ENCODE measurements at regions not wholly inside any gene's neighbourhood (a gene's known extent, or its start where the extent isn't known, plus 50 kb on each side); places are given as distances from the start of the nearest gene placed in this dataset.

- TF ChIP-seq POLR2A (IDR thresholded peaks at IDR 0.05; ENCODE audit: extremely low read depth, insufficient read length) (no peak), MAX (IDR thresholded peaks at IDR 0.05; ENCODE audit: low read depth, low read length) (no peak), MYC (IDR thresholded peaks at IDR 0.05; ENCODE audit: low read depth, low read length) (no peak), CTCF (IDR thresholded peaks at IDR 0.05; ENCODE audit: low read depth, low read length) (no peak)
Observed at GRCh38 chr12:107826276-107826675, 51.8 kb downstream of the ASCL4 start.

DNA sequence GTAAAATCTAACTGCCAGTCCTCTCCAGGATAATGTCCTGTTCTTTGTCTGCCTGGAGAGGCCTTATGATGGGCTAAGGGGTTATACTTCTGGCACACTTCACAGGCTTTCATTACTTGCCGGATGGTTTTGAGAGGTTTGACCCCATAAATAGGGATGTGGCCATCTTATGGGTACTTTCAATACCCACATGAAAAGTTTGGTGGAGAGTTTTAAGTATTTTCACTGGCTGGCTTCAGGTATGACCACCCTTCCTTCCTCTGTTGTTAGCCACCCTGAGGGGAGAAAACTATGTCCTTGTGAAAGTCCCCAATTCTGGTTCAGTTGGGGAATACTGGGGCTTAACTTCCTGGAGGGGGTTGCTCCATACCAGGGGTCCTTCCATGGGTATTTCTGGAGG lies 54.8 kb downstream of the ASCL4 start:
- no peak overlapping the region for H3K4me3 ChIP-seq (ENCODE audit: low read depth, low read length)
- TF ChIP-seq CTCF (IDR thresholded peaks at IDR 0.05; ENCODE audit: low read depth, low read length), result no peak
- DNase-seq (ENCODE audit: low read depth), result no peak

More at GRCh38 chr12:107826276-107826675, 51.8 kb downstream of the ASCL4 start:
- DNase-seq (ENCODE audit: low read depth), result no peak
- no peak overlapping the region for H3K4me3 ChIP-seq (ENCODE audit: low read depth, low read length)

- H3K4me3 ChIP-seq (ENCODE audit: low read depth, low read length), result no peak overlapping the region
- DNase-seq (ENCODE audit: low read depth), result no peak
- no peak for TF ChIP-seq MAX (IDR thresholded peaks at IDR 0.05; ENCODE audit: low read depth, low read length)
- no peak for TF ChIP-seq POLR2A (IDR thresholded peaks at IDR 0.05; ENCODE audit: extremely low read depth, insufficient read length)
- no peak for TF ChIP-seq MYC (IDR thresholded peaks at IDR 0.05; ENCODE audit: low read depth, low read length)
- TF ChIP-seq CTCF (IDR thresholded peaks at IDR 0.05; ENCODE audit: low read depth, low read length), result no peak
Observed at GRCh38 chr12:107832441-107832840, 57.9 kb downstream of the ASCL4 start.

- no peak for DNase-seq (ENCODE audit: low read depth)
- no peak for TF ChIP-seq MAX (IDR thresholded peaks at IDR 0.05; ENCODE audit: low read depth, low read length)
- TF ChIP-seq MYC (IDR thresholded peaks at IDR 0.05; ENCODE audit: low read depth, low read length), result no peak
- H3K4me3 ChIP-seq (ENCODE audit: low read depth, low read length), result no peak overlapping the region
Observed at GRCh38 chr12:107840186-107840585, 65.7 kb downstream of the ASCL4 start.

- DNase-seq (ENCODE audit: low read depth), result no peak
- no peak for TF ChIP-seq MAX (IDR thresholded peaks at IDR 0.05; ENCODE audit: low read depth, low read length)
- TF ChIP-seq POLR2A (IDR thresholded peaks at IDR 0.05; ENCODE audit: extremely low read depth, insufficient read length), result no peak
- TF ChIP-seq CTCF (IDR thresholded peaks at IDR 0.05; ENCODE audit: low read depth, low read length), result no peak
- no peak for TF ChIP-seq MYC (IDR thresholded peaks at IDR 0.05; ENCODE audit: low read depth, low read length)
- no peak overlapping the region for H3K4me3 ChIP-seq (ENCODE audit: low read depth, low read length)
Observed at GRCh38 chr12:107843351-107844311, 69.1 kb downstream of the ASCL4 start.

- no peak for TF ChIP-seq POLR2A (IDR thresholded peaks at IDR 0.05; ENCODE audit: extremely low read depth, insufficient read length)
- no peak for TF ChIP-seq MYC (IDR thresholded peaks at IDR 0.05; ENCODE audit: low read depth, low read length)
- TF ChIP-seq MAX (IDR thresholded peaks at IDR 0.05; ENCODE audit: low read depth, low read length), result no peak
- TF ChIP-seq CTCF (IDR thresholded peaks at IDR 0.05; ENCODE audit: low read depth, low read length), result no peak
- H3K4me3 ChIP-seq (ENCODE audit: low read depth, low read length), result no peak overlapping the region
- no peak for DNase-seq (ENCODE audit: low read depth)
Observed at GRCh38 chr12:107844312-107844921, 69.9 kb downstream of the ASCL4 start.

Data from NB4 (cell line).